H54 (cell line): ENCODE measurements at regions not wholly inside any gene's neighbourhood (a gene's known extent, or its start where the extent isn't known, plus 50 kb on each side); places are given as distances from the start of the nearest gene placed in this dataset.
A peak's percentile ranks its signal among the peaks of the same experiment; 100 is the strongest.
"Not testable (repeated sequence)": the region's sequence is repeated elsewhere in the genome, so short reads cannot be mapped to it uniquely, and the experiment has no call there.

Source experiments
- DNase-seq: peaks from one replicate; pipeline ENCODE4 v3.0.0; 2011; ENCODE audit warnings: low spot score, mixed read lengths; ENCODE audit not compliant: insufficient read length
- FAIRE-seq: peaks from 3 replicates; lab custom pipeline; 2011; peaks lifted over from hg19 to GRCh38; lab: Jason Lieb, UNC
- POLR2A ChIP-seq: IDR thresholded peaks from 2 replicates; pipeline ENCODE4 v1.6.1; 2011; ENCODE audit warnings: low read depth, mild to moderate bottlenecking, low read length

- no peak for FAIRE-seq
- TF ChIP-seq POLR2A: no peak
- DNase-seq: no peak
Observed at GRCh38 chr7:3180604-3181003, 120.4 kb upstream of the SDK1 start.

DNA sequence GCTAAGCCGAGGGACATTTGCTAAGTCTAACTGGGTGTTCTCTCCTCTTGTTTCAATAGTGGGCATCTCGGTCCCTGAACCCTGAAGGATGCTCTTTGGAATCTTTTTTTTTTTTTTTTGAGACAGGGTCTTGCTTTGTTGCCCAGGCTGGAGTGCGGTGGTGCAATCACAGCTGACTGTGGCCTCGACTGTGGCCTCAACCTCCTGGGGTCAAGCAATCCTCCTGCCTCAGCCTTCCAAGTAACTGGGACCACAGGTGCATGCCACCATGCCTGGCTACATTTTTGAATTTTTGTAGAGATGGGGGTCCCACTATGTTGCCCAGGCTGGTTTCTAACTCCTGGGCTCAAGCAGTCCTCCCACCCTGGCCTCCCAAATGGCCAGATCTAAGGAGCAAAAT, 119.0 kb upstream of the SDK1 start:
- DNase-seq, FAIRE-seq: not testable (repeated sequence)

DNA sequence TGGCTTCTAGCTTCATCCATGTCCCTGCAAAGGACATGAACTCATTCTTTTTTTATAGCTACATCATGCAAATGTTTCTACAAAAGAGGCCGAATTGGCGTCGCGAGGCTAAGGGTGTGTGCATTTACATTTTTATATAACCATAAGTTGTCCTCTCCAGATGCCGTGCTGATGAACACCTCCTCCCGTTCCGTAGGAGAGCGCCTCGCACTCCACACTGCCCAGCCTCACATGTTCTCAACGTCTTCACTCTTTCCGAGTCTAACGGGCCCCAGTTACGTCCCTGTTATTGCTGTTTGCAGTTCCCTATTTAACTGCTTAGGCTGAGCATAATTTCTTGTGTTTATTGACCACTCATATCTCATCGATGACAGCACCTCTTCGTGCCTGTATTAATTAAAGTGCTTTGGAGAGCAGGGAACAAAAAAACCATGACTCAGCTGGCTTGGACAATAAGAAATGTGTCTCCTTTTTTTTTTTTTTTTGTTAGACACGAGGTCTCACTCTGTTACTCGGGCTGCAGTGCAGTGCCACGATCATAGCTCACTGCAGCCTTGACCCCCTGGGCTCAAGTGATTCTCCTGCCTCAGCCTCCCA, 113.5 kb upstream of the SDK1 start:
- FAIRE-seq: no peak
- DNase-seq: no peak
- TF ChIP-seq POLR2A: no peak

DNA sequence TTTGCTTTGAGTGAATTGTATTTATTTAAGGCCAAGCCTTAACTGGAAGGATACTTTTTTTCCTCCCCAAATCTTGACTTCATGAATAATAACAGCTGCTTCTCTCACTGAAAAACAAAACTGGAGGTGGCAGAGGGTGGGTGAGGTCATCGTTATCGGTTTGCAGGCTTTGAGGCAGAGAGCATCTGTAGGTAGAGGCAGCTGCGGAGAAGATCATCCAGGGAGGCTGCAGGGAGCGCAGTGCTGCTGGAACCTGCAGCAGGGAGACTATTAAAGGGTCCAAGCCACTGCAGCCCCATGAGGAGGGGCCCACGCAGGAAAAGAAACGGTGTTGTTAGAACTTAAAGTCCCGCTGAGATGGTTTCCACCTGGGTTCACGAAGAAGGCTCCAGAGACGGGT, 112.1 kb upstream of the SDK1 start:
- DNase-seq (no peak), FAIRE-seq (no peak)
- no peak for TF ChIP-seq POLR2A

- no peak for DNase-seq
- no peak for FAIRE-seq
- no peak for TF ChIP-seq POLR2A
Observed at GRCh38 chr7:3191548-3191947, 109.5 kb upstream of the SDK1 start.

- FAIRE-seq (no peak), DNase-seq (no peak)
- no peak for TF ChIP-seq POLR2A
Observed at GRCh38 chr7:3192669-3193068, 108.4 kb upstream of the SDK1 start.

- no peak for FAIRE-seq
- no peak for TF ChIP-seq POLR2A
- no peak for DNase-seq
Observed at GRCh38 chr7:3193379-3194120, 107.5 kb upstream of the SDK1 start.

DNA sequence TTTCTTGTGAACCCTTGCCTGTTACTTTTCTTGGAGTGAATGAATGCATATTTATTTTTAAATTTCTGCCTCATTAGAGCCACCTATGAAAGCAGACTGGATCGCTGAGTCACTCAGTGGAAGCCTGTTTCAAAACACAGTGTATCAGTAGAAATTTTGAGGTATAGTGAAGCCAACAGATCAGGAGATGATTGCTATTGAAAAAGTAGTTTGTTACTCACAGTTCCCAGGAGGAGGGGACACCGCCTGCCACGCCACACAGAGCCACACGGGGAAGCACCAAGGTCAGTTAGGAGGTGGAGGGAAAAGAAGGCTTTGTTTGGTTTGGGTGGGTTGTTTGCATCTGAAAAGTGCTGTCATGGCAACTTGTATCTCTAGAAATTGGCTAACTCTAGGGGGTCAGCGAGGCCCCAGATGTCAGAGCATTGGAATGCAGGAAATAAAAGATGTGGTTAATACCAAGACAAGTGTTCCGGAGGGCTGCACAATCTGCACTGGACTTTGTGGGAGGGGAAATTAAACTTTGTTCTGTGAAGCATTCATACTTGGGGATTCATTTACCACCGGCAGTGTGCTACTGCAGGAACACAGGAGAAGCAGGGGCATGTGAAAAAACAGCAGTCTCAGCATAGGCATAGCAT, 106.4 kb upstream of the SDK1 start:
- DNase-seq (peak; percentile 93), FAIRE-seq (peak; percentile 43)
- TF ChIP-seq POLR2A: 0 out of 2 replicates have a peak, but pooled peaks have one; percentile 14

DNA sequence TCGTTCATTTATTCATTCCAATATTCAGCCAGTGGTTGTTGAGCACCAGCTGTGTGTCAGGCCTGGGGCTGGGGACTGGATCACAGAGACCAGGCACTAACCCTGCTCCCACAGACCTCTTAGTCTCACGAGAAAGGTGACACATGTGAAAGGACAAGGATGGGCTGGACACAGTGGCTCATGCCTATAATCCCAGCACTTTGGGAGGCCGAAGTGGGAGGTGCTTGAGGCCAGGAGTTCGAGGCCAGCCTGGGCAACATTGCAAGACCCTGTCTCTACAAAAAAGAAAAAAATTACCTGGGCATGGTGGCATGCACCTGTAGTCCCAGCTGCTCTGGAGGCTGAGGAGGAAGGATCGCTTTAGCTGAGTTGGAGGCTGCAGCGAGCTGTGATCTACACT, 105.9 kb upstream of the SDK1 start:
- no peak for FAIRE-seq
- DNase-seq: no peak
- TF ChIP-seq POLR2A: no peak

DNA sequence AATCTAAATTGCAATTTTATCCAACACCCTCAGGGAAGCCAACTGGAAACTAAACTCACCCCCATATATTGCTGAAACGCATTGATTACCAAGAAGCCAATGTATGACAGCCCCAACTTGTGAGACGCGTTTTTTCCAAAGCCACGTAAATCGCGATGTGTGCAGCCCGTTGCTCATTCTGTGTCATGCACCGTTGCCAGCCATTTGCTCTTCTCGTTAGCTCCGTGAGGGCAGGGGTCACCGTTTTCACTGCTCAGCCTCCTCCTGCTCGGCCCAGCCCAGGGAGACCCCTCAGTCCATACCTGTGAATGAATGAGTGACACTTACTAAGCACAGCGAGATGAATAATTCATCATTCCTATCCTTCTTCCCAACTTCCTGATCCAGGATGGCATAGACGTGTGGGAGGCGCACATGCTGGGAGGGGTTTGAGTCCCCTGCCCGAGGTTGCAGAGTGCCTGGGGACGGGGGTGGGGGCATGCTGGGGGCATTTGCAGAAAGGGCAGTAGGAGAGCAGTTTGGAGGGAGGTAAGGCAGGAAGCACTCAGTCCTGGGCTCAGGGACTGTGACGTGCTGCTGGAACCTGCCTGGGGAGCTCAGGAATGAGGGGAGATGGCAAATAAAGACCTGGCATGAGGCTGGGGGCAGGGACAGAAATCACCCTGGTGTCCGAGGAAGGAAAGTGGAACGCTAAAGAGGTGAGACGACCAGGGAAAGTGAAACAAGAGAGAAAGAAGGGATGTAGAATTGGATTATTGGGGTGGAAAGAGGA, 104.2 kb upstream of the SDK1 start:
- FAIRE-seq: no peak
- TF ChIP-seq POLR2A: no peak

GRCh38 chr7:3197567-3198213, 103.4 kb upstream of the SDK1 start:
- TF ChIP-seq POLR2A: no peak
- FAIRE-seq (no peak), DNase-seq (no peak)

More for the DNA sequence above, 104.2 kb upstream of the SDK1 start:
- DNase-seq: no peak

DNA sequence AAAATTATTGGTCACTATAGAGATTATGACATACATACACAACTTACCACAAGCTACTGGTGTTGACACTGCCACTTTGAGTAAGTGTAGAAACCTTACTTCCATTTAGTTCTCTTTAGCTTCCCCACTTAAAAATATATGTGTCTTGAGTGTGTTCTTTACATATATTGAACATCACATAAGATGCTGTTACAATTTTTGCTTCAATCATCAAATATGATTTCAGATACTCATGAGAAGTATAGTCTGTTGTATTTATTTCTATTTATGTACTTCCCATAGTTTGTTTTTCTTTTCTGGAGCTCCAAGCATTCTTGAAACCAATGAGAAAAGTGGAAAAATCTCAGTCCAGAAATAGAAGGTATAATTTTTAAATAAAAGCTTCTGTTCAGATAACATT, 102.7 kb upstream of the SDK1 start:
- DNase-seq: no peak

GRCh38 chr7:3200504-3200903, 100.5 kb upstream of the SDK1 start:
- no peak for TF ChIP-seq POLR2A
- no peak for FAIRE-seq
- peak; percentile 75 for DNase-seq

More for the DNA sequence above, 102.7 kb upstream of the SDK1 start:
- no peak for FAIRE-seq
- TF ChIP-seq POLR2A: no peak
